Sciatic nerve (tissue), 2 donors: ENCODE measurements at regions not wholly inside any gene's neighbourhood (a gene's known extent, or its start where the extent isn't known, plus 50 kb on each side); places are given as distances from the start of the nearest gene placed in this dataset.
"Not testable (repeated sequence)": the region's sequence is repeated elsewhere in the genome, so short reads cannot be mapped to it uniquely, and the experiment has no call there.

Experiments used
- ATAC-seq: fragments of 200-7000 bp; cut with Tn5 transposase; one replicate; pipeline ENCODE4 v1.9.1; 2020; ENCODE audit warnings: mild to moderate bottlenecking, moderate library complexity
- DNase-seq: peaks from one replicate; pipeline ENCODE4 v3.0.0-alpha.2; 2020; ENCODE audit warnings: low spot score
- intact Hi-C: fragments of 100-400 bp; cut with DNase I; formaldehyde crosslinking; loops from one replicate; pipeline ENCODE4 v1.14.2; 2022
- donor health status: DM: no; HTN: no; CAD: no.
- donor health status: DM: no; HTN: no; CAD: no.

- no peak for DNase-seq
- intact Hi-C loops = no loop called here
- no peak for ATAC-seq
Observed at GRCh38 chr7:68384581-68384980, 1213.7 kb upstream of the AUTS2 start.

- no peak for ATAC-seq
- no peak for DNase-seq
- intact Hi-C loops = no loop called here
Observed at GRCh38 chr7:68393051-68393450, 1205.2 kb upstream of the AUTS2 start.

GRCh38 chr7:68394131-68394530, 1204.1 kb upstream of the AUTS2 start:
- ATAC-seq = no peak
- DNase-seq = no peak
- intact Hi-C loops = no loop called here

- intact Hi-C loops = no loop called here
- ATAC-seq (no peak), DNase-seq (no peak)
Observed at GRCh38 chr7:68399991-68400590, 1198.2 kb upstream of the AUTS2 start.

- ATAC-seq = no peak
- intact Hi-C loops = no loop called here
- no peak for DNase-seq
Observed at GRCh38 chr7:68400783-68401182, 1197.5 kb upstream of the AUTS2 start.

- no peak for ATAC-seq
- intact Hi-C loops = no loop called here
- DNase-seq = no peak
Observed at GRCh38 chr7:68401313-68401712, 1197.0 kb upstream of the AUTS2 start.

GRCh38 chr7:68406480-68406879, 1191.8 kb upstream of the AUTS2 start:
- ATAC-seq = no peak
- intact Hi-C loops = no loop called here
- DNase-seq = no peak

- DNase-seq (no peak), ATAC-seq (no peak)
- intact Hi-C loops = no loop called here
Observed at GRCh38 chr7:68407460-68407859, 1190.8 kb upstream of the AUTS2 start.

- no peak for ATAC-seq
Observed at GRCh38 chr7:68408873-68409272, 1189.4 kb upstream of the AUTS2 start.

GRCh38 chr7:68409851-68410250, 1188.4 kb upstream of the AUTS2 start:
- intact Hi-C loops = no loop called here
- DNase-seq (no peak), ATAC-seq (no peak)

More at GRCh38 chr7:68408873-68409272, 1189.4 kb upstream of the AUTS2 start:
- intact Hi-C loops = no loop called here
- DNase-seq = no peak

GRCh38 chr7:68410693-68411092, 1187.6 kb upstream of the AUTS2 start:
- intact Hi-C loops, ATAC-seq, DNase-seq: not testable (repeated sequence)

- ATAC-seq (no peak), DNase-seq (no peak)
- intact Hi-C loops = no loop called here
Observed at GRCh38 chr7:68411742-68412141, 1186.5 kb upstream of the AUTS2 start.

GRCh38 chr7:68414631-68415425, 1183.4 kb upstream of the AUTS2 start:
- DNase-seq (no peak), ATAC-seq (no peak)
- intact Hi-C loops = no loop called here

- DNase-seq (no peak), ATAC-seq (no peak)
- intact Hi-C loops = no loop called here
Observed at GRCh38 chr7:68417002-68417401, 1181.3 kb upstream of the AUTS2 start.

- DNase-seq (no peak), ATAC-seq (no peak)
- intact Hi-C loops = no loop called here
Observed at GRCh38 chr7:68417659-68418058, 1180.6 kb upstream of the AUTS2 start.

- DNase-seq (no peak), ATAC-seq (no peak)
- intact Hi-C loops = no loop called here
Observed at GRCh38 chr7:68420342-68421192, 1177.7 kb upstream of the AUTS2 start.

GRCh38 chr7:68421712-68422111, 1176.6 kb upstream of the AUTS2 start:
- ATAC-seq = no peak
- no peak for DNase-seq
- intact Hi-C loops = no loop called here

- ATAC-seq = no peak
- intact Hi-C loops = no loop called here
- DNase-seq = no peak
Observed at GRCh38 chr7:68422281-68422680, 1176.0 kb upstream of the AUTS2 start.

- intact Hi-C loops = no loop called here
- DNase-seq (no peak), ATAC-seq (no peak)
Observed at GRCh38 chr7:68423356-68423755, 1174.9 kb upstream of the AUTS2 start.
